Activated T-cell treated with anti-CD3 and anti-CD28 coated beads for 48 hours (primary cell): ENCODE measurements at regions not wholly inside any gene's neighbourhood (a gene's known extent, or its start where the extent isn't known, plus 50 kb on each side); places are given as distances from the start of the nearest gene placed in this dataset.
"Not testable (repeated sequence)": the region's sequence is repeated elsewhere in the genome, so short reads cannot be mapped to it uniquely, and the experiment has no call there.

Source experiments
- DNase-seq: peaks from one replicate; pipeline ENCODE4 v3.0.0-alpha.2; 2020; ENCODE audit warnings: low read depth

- no peak for DNase-seq
Observed at GRCh38 chr6:86255973-86256372, 613.3 kb upstream of the SYNCRIP start.

- no peak for DNase-seq
Observed at GRCh38 chr6:86251106-86251505, 608.4 kb upstream of the SYNCRIP start.

GRCh38 chr6:86217906-86218305, 575.2 kb upstream of the SYNCRIP start:
- no peak for DNase-seq

- no peak for DNase-seq
Observed at GRCh38 chr6:86215323-86215722, 572.6 kb upstream of the SYNCRIP start.

- DNase-seq, result no peak
Observed at GRCh38 chr6:86205980-86206379, 563.3 kb upstream of the SYNCRIP start.

GRCh38 chr6:86203044-86203443, 560.4 kb upstream of the SYNCRIP start:
- DNase-seq, result no peak

- DNase-seq, result no peak
Observed at GRCh38 chr6:86193821-86194220, 551.1 kb upstream of the SYNCRIP start.

- DNase-seq, result no peak
Observed at GRCh38 chr6:86192123-86192522, 549.4 kb upstream of the SYNCRIP start.

GRCh38 chr6:86175149-86175548, 532.5 kb upstream of the SYNCRIP start:
- not testable (repeated sequence) for DNase-seq

GRCh38 chr6:86154852-86155251, 512.2 kb upstream of the SYNCRIP start:
- DNase-seq, result no peak

GRCh38 chr6:86153521-86153920, 510.8 kb upstream of the SYNCRIP start:
- DNase-seq, result no peak

GRCh38 chr6:86152546-86152945, 509.9 kb upstream of the SYNCRIP start:
- DNase-seq, result no peak

- no peak for DNase-seq
Observed at GRCh38 chr6:86148586-86148985, 505.9 kb upstream of the SYNCRIP start.

GRCh38 chr6:86147859-86148258, 505.2 kb upstream of the SYNCRIP start:
- no peak for DNase-seq

GRCh38 chr6:86147311-86147710, 504.6 kb upstream of the SYNCRIP start:
- no peak for DNase-seq

- not testable (repeated sequence) for DNase-seq
Observed at GRCh38 chr6:86146751-86147150, 504.1 kb upstream of the SYNCRIP start.

- no peak for DNase-seq
Observed at GRCh38 chr6:86142326-86142725, 499.6 kb upstream of the SYNCRIP start.

GRCh38 chr6:86128130-86128814, 485.6 kb upstream of the SYNCRIP start:
- DNase-seq, result no peak

GRCh38 chr6:86122086-86122485, 479.4 kb upstream of the SYNCRIP start:
- no peak for DNase-seq

- no peak for DNase-seq
Observed at GRCh38 chr6:86118271-86118670, 475.6 kb upstream of the SYNCRIP start.

GRCh38 chr6:86107985-86108384, 465.3 kb upstream of the SYNCRIP start:
- no peak for DNase-seq

- no peak for DNase-seq
Observed at GRCh38 chr6:86087954-86088353, 445.3 kb upstream of the SYNCRIP start.

- no peak for DNase-seq
Observed at GRCh38 chr6:86079938-86080337, 437.3 kb upstream of the SYNCRIP start.

GRCh38 chr6:86070151-86070550, 427.5 kb upstream of the SYNCRIP start:
- DNase-seq, result no peak
